ENCODE measurements at regions not wholly inside any gene's neighbourhood (a gene's known extent, or its start where the extent isn't known, plus 50 kb on each side); places are given as distances from the start of the nearest gene placed in this dataset.
"Not testable (repeated sequence)": the region's sequence is repeated elsewhere in the genome, so short reads cannot be mapped to it uniquely, and the experiment has no call there.

DNA sequence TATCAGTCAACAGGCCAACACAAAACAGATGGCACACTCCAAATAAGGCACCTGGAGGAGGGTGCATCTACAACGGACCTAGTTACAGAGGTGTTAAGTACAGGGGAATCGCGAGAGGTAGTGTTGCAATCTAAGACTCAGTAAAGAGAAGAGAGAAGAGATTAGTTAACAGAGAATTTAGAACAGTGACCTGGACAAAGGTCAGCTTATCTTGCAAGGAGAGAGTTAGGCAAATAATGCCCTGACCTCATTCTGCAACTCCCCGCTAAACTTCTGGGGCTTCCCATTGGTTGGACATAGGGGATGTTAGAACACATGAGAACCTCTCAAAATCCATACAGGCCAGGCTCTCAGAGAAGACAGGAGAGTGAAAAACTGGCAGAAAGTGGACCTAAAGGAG, 289.4 kb upstream of the GK2 start:
- no peak overlapping the region for H3K27ac ChIP-seq (ENCODE audit: low read depth in 1 of 2, low read length in 1 of 2)
- ATAC-seq (ENCODE audit: insufficient read depth, low FRiP score), result no peak

GRCh38 chr4:79696534-79696933, 288.5 kb upstream of the GK2 start:
- not testable (repeated sequence) for H3K9ac ChIP-seq (ENCODE audit: insufficient read depth in 1 of 2, low read length in 2 of 2); H3K27me3 ChIP-seq (ENCODE audit: control insufficient read depth in 3 of 3, insufficient read depth in 3 of 3, low read length in 2 of 3); H3K36me3 ChIP-seq (ENCODE audit: control insufficient read depth in 4 of 4, insufficient read depth in 4 of 4, low read length in 4 of 4); ATAC-seq (ENCODE audit: insufficient read depth, low FRiP score); H3K4me3 ChIP-seq; DNase-seq; H3K27ac ChIP-seq (ENCODE audit: low read depth in 1 of 2, low read length in 1 of 2); H3K4me1 ChIP-seq (ENCODE audit: control insufficient read depth in 5 of 5, insufficient read depth in 5 of 5, low read length in 5 of 5); H3K9me3 ChIP-seq (ENCODE audit: control insufficient read depth in 4 of 4, insufficient read depth in 3 of 4, low read length in 3 of 4)
- 63 to 83% methylated on average over 3 of the region's 3 CpGs for WGBS, 2 donors

More for the DNA sequence above, 289.4 kb upstream of the GK2 start:
- Histone ChIP-seq H3K4me3 (no peak overlapping the region), H3K9ac (ENCODE audit: insufficient read depth in 1 of 2, low read length in 2 of 2) (no peak overlapping the region), H3K27me3 (ENCODE audit: control insufficient read depth in 3 of 3, insufficient read depth in 3 of 3, low read length in 2 of 3) (no peaks in the 10 kb centered on the region), H3K9me3 (ENCODE audit: control insufficient read depth in 4 of 4, insufficient read depth in 3 of 4, low read length in 3 of 4) (peaks cover 0 to 4% (median 2%) of the 10 kb centered on the region in 4 donors), H3K4me1 (ENCODE audit: control insufficient read depth in 5 of 5, insufficient read depth in 5 of 5, low read length in 5 of 5) (no peaks in the 10 kb centered on the region), H3K36me3 (ENCODE audit: control insufficient read depth in 4 of 4, insufficient read depth in 4 of 4, low read length in 4 of 4) (no peaks in the 10 kb centered on the region)
- no peak for TF ChIP-seq CTCF (IDR thresholded peaks at IDR 0.05; ENCODE audit: control extremely low read depth, extremely low read depth)
- DNase-seq, result no peak
- 83 to 91% methylated on average over 4 of the region's 4 CpGs for WGBS, 2 donors

- DNase-seq (no peak), ATAC-seq (ENCODE audit: insufficient read depth, low FRiP score) (no peak)
- Histone ChIP-seq H3K4me1 (ENCODE audit: control insufficient read depth in 5 of 5, insufficient read depth in 5 of 5, low read length in 5 of 5) (no peaks in the 10 kb centered on the region), H3K36me3 (ENCODE audit: control insufficient read depth in 4 of 4, insufficient read depth in 4 of 4, low read length in 4 of 4) (no peaks in the 10 kb centered on the region), H3K27ac (ENCODE audit: low read depth in 1 of 2, low read length in 1 of 2) (no peak overlapping the region), H3K9ac (ENCODE audit: insufficient read depth in 1 of 2, low read length in 2 of 2) (no peak overlapping the region), H3K9me3 (ENCODE audit: control insufficient read depth in 4 of 4, insufficient read depth in 3 of 4, low read length in 3 of 4) (peaks cover 0 to 4% (median 2%) of the 10 kb centered on the region in 4 donors), H3K27me3 (ENCODE audit: control insufficient read depth in 3 of 3, insufficient read depth in 3 of 3, low read length in 2 of 3) (no peaks in the 10 kb centered on the region), H3K4me3 (no peak overlapping the region)
- no peak for TF ChIP-seq CTCF (IDR thresholded peaks at IDR 0.05; ENCODE audit: control extremely low read depth, extremely low read depth)
- 83 to 91% methylated on average over 3 of the region's 3 CpGs for WGBS, 2 donors
Observed at GRCh38 chr4:79695848-79696247, 287.8 kb upstream of the GK2 start.

GRCh38 chr4:79689740-79690139, 281.7 kb upstream of the GK2 start:
- H3K36me3 ChIP-seq (ENCODE audit: control insufficient read depth in 4 of 4, insufficient read depth in 4 of 4, low read length in 4 of 4), result no peaks in the 10 kb centered on the region
- TF ChIP-seq CTCF (IDR thresholded peaks at IDR 0.05; ENCODE audit: control extremely low read depth, extremely low read depth), result no peak
- H3K9me3 ChIP-seq (ENCODE audit: control insufficient read depth in 4 of 4, insufficient read depth in 3 of 4, low read length in 3 of 4), result peaks cover 0 to 4% (median 0%) of the 10 kb centered on the region in 4 donors
- DNase-seq, result no peak
- no peaks in the 10 kb centered on the region for H3K27me3 ChIP-seq (ENCODE audit: control insufficient read depth in 3 of 3, insufficient read depth in 3 of 3, low read length in 2 of 3)
- WGBS, 2 donors, result 92% methylated on average over 3 of the region's 3 CpGs
- no peaks in the 10 kb centered on the region for H3K4me1 ChIP-seq (ENCODE audit: control insufficient read depth in 5 of 5, insufficient read depth in 5 of 5, low read length in 5 of 5)
- H3K9ac ChIP-seq (ENCODE audit: insufficient read depth in 1 of 2, low read length in 2 of 2), result no peak overlapping the region
- H3K27ac ChIP-seq (ENCODE audit: low read depth in 1 of 2, low read length in 1 of 2), result no peak overlapping the region
- H3K4me3 ChIP-seq, result no peak overlapping the region
- no peak for ATAC-seq (ENCODE audit: insufficient read depth, low FRiP score)

Data from lung (tissue), 11 donors.